GM13977 (cell line): ENCODE measurements at regions not wholly inside any gene's neighbourhood (a gene's known extent, or its start where the extent isn't known, plus 50 kb on each side); places are given as distances from the start of the nearest gene placed in this dataset.

Experiments
- DNase-seq: peaks from one replicate; pipeline ENCODE4 v3.0.0; 2012; ENCODE audit warnings: low spot score
- in situ Hi-C: fragments of 300-500 bp; cut with MboI; formaldehyde crosslinking; loops from one replicate; pipeline ENCODE4 v1.12.0; 2022; ENCODE audit warnings: low sequenced_read_pairs, low pct_unique_long_range_greater_than_20kb, mixed read lengths, inconsistent platforms; ENCODE audit not compliant: unreplicated experiment
- TF ChIP-seq, protein P1 (sequence below): IDR thresholded peaks from 2 replicates; pipeline ENCODE4 v1.5.1; 2012; ENCODE audit warnings: mild to moderate bottlenecking, control low read depth; ENCODE audit not compliant: insufficient read depth; ENCODE audit errors: extremely low read depth, missing control alignments

GRCh38 chr4:16292585-16292984 is 66.3 kb upstream of the TAPT1 start:
- TF ChIP-seq, protein P1, sequence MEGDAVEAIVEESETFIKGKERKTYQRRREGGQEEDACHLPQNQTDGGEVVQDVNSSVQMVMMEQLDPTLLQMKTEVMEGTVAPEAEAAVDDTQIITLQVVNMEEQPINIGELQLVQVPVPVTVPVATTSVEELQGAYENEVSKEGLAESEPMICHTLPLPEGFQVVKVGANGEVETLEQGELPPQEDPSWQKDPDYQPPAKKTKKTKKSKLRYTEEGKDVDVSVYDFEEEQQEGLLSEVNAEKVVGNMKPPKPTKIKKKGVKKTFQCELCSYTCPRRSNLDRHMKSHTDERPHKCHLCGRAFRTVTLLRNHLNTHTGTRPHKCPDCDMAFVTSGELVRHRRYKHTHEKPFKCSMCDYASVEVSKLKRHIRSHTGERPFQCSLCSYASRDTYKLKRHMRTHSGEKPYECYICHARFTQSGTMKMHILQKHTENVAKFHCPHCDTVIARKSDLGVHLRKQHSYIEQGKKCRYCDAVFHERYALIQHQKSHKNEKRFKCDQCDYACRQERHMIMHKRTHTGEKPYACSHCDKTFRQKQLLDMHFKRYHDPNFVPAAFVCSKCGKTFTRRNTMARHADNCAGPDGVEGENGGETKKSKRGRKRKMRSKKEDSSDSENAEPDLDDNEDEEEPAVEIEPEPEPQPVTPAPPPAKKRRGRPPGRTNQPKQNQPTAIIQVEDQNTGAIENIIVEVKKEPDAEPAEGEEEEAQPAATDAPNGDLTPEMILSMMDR, result no peak
- DNase-seq, result no peak
- in situ Hi-C loops, result loop anchor here (25.0 kb wide), 2 partner anchors 145 to 1170 kb away; no protein-coding TSS in a partner anchor

DNA sequence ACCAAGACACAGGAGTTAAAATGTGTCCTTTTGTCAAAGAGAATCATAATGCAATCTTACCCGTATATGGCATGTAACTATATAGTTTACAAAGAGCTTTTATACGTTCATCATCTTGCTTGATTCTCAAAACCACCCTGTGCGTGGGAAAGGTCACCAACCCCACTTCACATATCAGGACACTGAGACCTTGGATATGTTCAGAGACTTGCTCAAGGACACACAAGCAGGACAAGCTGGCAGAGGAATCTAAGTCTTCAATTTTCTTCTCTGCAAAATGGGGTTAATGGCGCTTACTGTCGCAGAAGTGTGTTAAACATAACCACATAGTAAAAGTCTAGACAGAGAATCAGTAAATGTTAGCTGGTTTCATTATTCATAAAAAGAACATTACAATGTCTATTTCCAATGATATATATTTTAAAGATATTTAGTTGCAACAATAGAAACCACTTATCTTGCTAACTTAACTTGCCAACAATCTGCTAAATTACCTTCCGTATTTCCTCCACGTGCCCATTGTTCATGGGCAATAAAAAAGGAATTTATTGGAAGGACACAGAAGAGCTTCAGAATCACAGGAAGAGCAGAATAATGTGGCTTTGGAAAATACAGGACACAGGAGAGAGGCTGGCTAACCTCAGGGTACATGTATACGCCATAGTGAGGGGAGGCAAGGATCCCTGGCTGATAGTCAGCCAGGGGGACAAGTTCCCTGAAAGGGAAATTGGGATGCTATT is 64.6 kb upstream of the TAPT1 start:
- in situ Hi-C loops, result loop anchor here (25.0 kb wide), 2 partner anchors 146 to 1171 kb away; no protein-coding TSS in a partner anchor
- TF ChIP-seq, protein P1, result no peak

DNA sequence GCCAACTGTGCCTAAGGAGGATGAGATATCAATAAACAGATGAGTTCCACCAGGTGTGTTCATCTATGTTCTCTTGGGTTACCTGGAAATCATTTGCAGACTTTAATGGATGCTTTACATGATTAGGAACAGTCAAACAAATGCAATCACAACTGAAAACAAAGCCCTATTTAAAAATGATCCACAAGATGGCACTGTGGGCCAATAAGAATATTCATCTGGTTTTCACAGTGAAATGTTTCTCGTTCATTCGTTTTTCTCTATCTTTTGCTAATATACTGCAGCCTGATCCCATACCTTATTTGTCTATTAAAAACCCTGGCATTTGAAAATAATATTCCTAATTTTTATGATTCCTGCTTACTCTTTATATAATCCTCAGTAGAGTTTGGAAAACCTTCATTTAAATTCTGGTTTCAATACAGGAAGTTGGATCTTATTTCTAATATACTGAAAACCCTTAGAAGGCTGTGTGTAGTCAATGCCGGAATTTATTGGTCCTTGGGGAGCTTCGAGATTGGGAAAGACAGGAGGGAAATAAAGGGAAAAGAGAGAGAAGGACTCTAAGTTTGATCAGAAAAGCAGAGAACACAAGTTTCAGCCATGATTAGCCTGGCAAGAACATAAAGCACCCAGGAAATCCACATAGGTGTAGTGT is 63.8 kb upstream of the TAPT1 start:
- DNase-seq, result peak; percentile 54
- in situ Hi-C loops, result loop anchor here (25.0 kb wide), 2 partner anchors 147 to 1172 kb away; no protein-coding TSS in a partner anchor

More for the DNA sequence above, 64.6 kb upstream of the TAPT1 start:
- DNase-seq, result no peak

DNA sequence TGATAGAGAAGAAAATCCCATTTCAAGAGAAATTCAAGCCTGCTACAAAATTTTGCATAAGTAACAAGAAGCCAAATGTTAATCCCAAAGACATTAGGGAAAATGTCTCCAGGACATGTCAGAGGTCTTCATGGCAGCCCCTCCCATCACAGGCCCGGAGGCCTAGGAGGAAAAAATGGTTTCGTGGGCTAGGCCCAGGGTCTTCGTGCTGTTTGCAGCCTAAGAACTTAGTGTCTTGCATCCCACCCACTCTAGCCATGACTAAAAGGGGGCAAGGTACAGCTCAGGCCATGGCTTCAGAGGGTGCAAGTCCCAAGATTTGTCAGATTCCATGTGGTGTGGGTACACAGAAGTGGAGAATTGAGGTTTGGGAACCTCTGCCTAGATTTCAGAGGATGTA is 57.8 kb upstream of the TAPT1 start:
- TF ChIP-seq, protein P1, result no peak
- in situ Hi-C loops, result loop anchor here (25.0 kb wide), 2 partner anchors 153 to 1178 kb away; no protein-coding TSS in a partner anchor
- no peak for DNase-seq

More for the DNA sequence above, 63.8 kb upstream of the TAPT1 start:
- TF ChIP-seq, protein P1, result peak; percentile 50

GRCh38 chr4:16278178-16278577 is 51.9 kb upstream of the TAPT1 start:
- in situ Hi-C loops, result loop anchor here (25.0 kb wide), 2 partner anchors 159 to 1184 kb away; no protein-coding TSS in a partner anchor
- no peak for DNase-seq
- TF ChIP-seq, protein P1, result no peak
